GM12864 (cell line): ENCODE measurements at regions not wholly inside any gene's neighbourhood (a gene's known extent, or its start where the extent isn't known, plus 50 kb on each side); places are given as distances from the start of the nearest gene placed in this dataset.

Experiments used
- DNase-seq: peaks from one replicate; pipeline ENCODE4 v3.0.0-alpha.2; 2011; ENCODE audit warnings: low read depth
- H3K4me3 ChIP-seq: 2 replicates; pipeline ENCODE4 v1.5.1; 2011; ENCODE audit warnings: mild to moderate bottlenecking, low read depth, low read length, control low read depth
- TF ChIP-seq, protein P1 (sequence below): IDR thresholded peaks from 2 replicates; pipeline ENCODE4 v1.5.1; 2011; ENCODE audit warnings: low read depth, mild to moderate bottlenecking, moderate library complexity, low read length, control low read depth, inconsistent platforms; ENCODE audit errors: missing control alignments

DNA sequence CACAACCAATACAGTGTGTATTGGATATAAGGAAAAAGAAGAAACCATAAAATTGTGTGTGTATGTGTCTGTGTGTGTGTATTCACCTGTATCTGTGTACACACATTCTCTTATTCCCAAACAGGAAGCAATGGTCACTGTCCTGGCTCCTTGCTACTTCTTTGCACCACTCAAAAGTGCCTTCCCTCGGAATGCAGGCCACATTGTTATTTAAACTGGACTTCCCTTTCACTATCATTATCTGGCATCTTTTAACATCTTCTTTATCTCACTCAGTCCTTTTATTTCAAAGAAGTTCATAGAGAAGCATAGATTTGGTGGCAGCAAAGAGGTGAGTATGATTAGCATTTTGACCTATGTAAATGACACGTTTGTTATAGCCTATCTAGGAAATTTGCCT is 803.7 kb downstream of the NCAM2 start:
- TF ChIP-seq, protein P1, sequence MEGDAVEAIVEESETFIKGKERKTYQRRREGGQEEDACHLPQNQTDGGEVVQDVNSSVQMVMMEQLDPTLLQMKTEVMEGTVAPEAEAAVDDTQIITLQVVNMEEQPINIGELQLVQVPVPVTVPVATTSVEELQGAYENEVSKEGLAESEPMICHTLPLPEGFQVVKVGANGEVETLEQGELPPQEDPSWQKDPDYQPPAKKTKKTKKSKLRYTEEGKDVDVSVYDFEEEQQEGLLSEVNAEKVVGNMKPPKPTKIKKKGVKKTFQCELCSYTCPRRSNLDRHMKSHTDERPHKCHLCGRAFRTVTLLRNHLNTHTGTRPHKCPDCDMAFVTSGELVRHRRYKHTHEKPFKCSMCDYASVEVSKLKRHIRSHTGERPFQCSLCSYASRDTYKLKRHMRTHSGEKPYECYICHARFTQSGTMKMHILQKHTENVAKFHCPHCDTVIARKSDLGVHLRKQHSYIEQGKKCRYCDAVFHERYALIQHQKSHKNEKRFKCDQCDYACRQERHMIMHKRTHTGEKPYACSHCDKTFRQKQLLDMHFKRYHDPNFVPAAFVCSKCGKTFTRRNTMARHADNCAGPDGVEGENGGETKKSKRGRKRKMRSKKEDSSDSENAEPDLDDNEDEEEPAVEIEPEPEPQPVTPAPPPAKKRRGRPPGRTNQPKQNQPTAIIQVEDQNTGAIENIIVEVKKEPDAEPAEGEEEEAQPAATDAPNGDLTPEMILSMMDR = no peak
- no peak overlapping the region for H3K4me3 ChIP-seq
- DNase-seq = no peak

DNA sequence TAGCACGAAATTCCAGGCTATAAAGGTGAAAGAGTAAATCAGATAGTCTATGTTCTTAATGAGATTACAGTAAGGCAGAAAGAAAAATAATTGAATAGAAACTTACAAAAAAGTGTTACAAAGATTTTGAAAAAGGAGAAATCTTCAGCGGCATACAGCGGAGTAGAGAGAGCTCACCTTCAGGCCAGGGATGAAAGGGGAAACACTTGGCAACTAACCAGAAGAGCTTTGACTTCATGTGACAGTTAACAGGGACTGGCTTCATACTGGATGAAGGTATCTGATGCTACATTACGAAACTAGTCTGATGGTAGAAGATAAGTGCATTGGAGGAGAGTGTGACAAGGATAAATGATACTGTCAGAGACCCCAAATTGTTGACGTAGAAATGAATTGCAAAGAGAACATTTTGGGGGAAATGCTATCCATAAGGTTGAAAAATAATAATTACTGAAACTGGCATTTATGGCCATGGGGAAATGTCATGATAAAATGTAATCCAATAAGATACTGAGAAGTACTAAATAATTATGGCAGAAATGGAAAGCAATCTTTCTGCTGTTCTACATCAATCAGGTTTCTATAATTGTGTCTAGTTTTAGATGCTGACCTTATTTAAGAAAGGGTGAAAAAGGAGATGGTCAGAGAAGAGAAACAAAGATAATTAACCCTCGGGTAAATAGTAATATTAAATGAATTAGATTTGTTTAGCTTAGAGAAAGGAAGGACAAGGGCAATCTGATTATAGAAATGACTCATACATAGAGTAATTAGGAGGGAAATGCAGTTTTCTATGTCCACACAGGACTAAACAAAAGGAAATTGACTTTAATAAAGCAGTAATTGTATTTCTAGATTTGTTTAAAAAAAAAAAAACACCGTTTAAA is 808.7 kb downstream of the NCAM2 start:
- TF ChIP-seq, protein P1 = no peak
- no peak for DNase-seq

DNA sequence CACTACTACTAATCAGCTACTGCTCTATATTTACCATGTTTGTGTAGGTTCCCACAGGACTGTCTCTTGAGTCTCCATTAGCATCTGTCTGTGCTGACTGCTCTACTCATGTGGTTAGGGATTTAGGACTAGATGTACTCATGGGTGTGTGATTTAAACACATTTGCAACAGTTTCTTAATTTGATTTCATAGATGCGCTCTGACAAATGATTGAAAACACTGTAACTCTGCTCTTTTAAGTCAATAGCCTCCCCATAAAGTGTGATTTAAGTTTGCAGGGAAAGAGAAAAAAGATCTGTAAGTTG is 809.3 kb downstream of the NCAM2 start:
- TF ChIP-seq, protein P1 = no peak
- no peak for DNase-seq
- H3K4me3 ChIP-seq = no peak overlapping the region

More for the DNA sequence above, 808.7 kb downstream of the NCAM2 start:
- H3K4me3 ChIP-seq = no peak overlapping the region

DNA sequence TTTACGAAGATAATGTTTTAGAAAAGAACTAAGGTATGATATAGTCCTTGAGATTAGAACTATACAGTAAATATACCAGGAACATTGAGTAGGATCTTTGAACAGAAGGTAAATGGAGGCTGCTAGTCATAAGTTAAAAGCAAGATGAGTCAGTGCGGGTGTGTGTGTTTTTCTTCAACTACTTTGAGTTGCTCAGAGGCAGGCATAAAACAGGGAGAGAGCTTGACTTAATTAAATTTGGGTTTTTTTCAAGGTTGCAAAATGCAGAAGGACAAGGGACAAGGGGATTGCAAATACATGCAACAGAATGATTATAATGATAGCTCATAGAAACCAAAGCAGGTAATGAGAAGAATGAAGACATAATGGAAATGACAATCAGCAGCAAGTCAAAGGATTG is 815.1 kb downstream of the NCAM2 start:
- TF ChIP-seq, protein P1 = no peak
- no peak overlapping the region for H3K4me3 ChIP-seq

DNA sequence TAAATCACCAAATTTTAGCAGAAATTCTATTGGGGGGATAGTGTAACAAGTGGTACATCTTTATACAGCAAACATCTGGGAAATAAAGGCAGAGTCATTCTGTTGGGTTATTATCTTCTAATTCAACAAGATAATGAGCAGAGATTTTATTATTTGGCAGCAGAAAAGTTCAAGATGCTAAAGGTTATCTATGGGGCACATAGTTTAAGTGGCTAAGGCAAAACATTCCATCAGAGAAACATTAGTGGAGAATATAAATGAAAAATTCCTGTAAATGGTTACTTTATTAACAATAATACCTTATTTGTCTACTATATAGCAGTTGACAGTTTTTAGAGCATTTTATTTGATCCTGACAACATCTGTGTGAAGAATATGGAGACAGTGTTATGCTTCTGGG is 815.7 kb downstream of the NCAM2 start:
- H3K4me3 ChIP-seq = no peak overlapping the region
- no peak for DNase-seq
- TF ChIP-seq, protein P1 = no peak

More for the DNA sequence above, 815.1 kb downstream of the NCAM2 start:
- DNase-seq = no peak

DNA sequence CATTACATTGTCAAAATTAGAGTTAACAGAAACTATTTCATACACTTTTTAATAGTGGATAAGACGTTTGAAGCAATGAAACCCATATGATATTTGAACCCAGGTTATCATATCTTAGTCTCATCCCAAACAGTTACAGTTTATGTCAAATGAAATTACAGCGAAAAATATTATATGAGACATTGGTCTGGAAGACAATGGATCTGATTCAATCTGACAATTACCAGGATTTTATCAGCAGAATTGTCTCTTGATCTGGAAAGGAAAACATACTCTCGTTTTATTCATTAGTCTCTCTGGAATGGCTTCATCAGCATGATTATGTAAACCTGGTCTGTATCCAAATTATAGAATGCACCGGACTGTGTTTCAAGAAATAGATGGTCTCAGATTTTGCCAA is 818.6 kb downstream of the NCAM2 start:
- H3K4me3 ChIP-seq = no peak overlapping the region
- TF ChIP-seq, protein P1 = no peak
- DNase-seq = no peak

DNA sequence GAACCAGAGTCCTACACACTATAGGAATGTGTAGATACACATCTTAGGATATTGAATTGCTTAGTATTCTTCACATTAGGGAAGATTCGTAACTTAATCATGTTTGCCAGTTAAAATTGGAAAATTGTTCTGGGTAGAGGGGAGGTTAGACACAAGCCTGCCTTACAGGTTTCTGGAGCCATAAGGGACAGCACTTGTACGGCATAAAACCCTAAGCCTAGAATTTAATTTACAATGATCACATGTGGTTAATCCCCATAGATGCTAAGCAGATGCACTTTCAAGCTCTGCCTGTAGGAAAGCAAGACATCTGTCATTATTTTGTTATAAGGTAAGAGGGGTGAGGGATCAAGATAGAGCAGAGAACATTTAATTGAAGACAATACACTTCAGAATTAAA is 820.7 kb downstream of the NCAM2 start:
- TF ChIP-seq, protein P1 = no peak
- DNase-seq = no peak
- no peak overlapping the region for H3K4me3 ChIP-seq
